GM19395 (cell line): ENCODE measurements at regions not wholly inside any gene's neighbourhood (a gene's known extent, or its start where the extent isn't known, plus 50 kb on each side); places are given as distances from the start of the nearest gene placed in this dataset.

ENCODE experiments used
- ATAC-seq: cut with Tn5 transposase; IDR thresholded peaks from one replicate; pipeline ENCODE4 v1.9.1; 2021; ENCODE audit warnings: mild to moderate bottlenecking, moderate library complexity; ENCODE audit not compliant: unreplicated experiment

DNA sequence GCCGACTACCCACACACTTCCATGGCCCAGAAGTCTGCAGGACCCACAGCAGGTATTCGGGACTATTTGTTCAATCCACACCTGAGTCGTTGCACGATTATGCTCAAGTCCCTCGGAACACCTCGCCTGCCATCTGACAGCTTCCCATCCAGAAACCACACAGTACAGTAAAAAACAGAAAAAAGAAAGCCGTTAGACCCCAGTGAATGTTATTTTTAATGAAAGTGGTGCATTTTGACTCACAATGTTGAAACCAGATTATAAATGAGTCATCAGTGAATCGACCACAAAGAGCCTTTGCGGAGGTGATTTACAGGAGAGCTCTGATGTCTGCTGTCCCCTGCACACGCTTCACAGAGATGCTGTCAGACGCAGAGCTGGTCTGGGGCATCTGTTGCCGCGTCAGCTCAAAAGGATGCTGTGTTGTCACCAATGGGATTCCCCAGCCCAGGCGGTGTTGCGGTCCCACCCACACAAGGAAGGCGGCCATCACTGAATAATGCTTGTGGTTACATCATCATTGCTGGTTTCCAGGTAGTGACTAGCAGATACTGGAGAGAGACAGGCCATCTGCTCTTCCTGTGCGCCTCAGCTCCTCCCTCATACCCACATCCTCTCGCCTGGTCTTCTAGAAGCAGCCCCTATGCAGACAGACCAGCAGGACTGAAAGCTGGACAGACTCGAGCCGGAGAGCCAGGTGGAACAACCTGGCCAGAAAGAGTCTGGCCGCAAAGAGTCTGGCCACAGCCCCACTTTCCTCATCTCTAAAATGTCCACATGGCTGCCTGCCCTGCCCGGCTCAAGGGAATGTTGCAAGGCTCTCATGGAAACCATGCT lies 116.8 kb downstream of the TOMM20 start:
- peak; percentile 83 for ATAC-seq

- no peak for ATAC-seq
Measured at GRCh38 chr1:235011064-235011598, 117.5 kb downstream of the TOMM20 start.

- ATAC-seq, result no peak
Measured at GRCh38 chr1:235009561-235010306, 118.9 kb downstream of the TOMM20 start.

GRCh38 chr1:235009074-235009473 lies 119.6 kb downstream of the TOMM20 start:
- ATAC-seq, result no peak

- no peak for ATAC-seq
Measured at GRCh38 chr1:235008239-235008638, 120.4 kb downstream of the TOMM20 start.

DNA sequence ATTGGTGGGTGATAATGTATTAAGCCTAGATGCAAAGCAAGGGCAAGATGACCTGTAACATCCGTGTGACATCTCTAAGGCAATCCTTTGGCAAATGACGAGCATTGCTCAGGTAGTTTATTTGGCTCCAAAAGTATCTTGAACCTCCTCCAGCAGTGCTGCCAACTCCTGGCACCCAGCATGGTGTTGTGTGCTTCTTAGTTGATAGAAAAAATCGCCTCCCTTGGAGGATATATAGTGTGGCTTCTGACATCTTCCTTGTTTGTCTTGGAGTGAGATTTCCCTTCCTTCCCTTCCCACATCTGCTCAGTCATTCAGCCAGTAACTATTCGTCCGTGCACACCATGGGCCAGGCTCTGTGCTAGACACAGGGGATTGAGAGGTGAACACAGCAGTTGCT lies 121.8 kb downstream of the TOMM20 start:
- no peak for ATAC-seq

- peak; percentile 37 for ATAC-seq
Measured at GRCh38 chr1:235006132-235006721, 122.4 kb downstream of the TOMM20 start.

GRCh38 chr1:235004840-235005391 lies 123.7 kb downstream of the TOMM20 start:
- no peak for ATAC-seq

- ATAC-seq, result no peak
Measured at GRCh38 chr1:235004276-235004675, 124.4 kb downstream of the TOMM20 start.

GRCh38 chr1:235002706-235003300 lies 125.8 kb downstream of the TOMM20 start:
- ATAC-seq, result no peak

GRCh38 chr1:234999513-234999940 lies 129.1 kb downstream of the TOMM20 start:
- no peak for ATAC-seq

GRCh38 chr1:234997896-234998741 lies 130.5 kb downstream of the TOMM20 start:
- no peak for ATAC-seq

DNA sequence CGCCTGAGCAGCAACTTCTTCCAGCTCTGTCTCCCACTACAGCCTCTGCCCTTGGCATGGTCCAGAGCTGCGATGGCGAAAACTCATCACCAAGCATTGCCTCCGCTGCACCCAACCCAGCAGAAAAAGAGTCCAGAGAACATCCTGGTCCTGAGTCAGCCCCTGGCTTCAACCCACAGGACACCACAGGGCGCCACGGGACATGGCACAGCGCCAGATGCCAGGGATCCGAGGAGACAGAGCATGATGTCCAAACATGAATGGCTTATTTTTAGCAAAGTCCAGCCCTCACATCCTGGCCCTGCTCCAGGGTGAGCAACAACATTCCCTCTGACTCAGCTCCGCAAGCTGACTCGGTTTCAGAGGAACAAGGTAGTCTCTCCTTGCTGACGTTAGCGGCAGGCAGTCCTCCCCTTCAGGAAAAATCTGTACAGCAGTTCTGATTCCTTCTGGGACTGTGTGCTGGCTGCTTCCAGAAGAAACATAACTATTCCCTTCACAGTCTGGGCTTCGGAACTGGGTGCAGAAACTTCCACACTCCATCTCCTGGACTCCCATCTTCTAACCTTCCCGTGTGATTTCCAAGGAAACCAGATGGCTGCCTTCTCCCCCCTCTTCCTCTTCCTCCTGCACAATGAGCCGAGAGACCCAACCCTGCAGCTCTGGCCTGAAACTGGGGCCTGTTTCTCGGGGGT lies 131.3 kb downstream of the TOMM20 start:
- ATAC-seq, result no peak

GRCh38 chr1:234996245-234996757 lies 132.3 kb downstream of the TOMM20 start:
- no peak for ATAC-seq

DNA sequence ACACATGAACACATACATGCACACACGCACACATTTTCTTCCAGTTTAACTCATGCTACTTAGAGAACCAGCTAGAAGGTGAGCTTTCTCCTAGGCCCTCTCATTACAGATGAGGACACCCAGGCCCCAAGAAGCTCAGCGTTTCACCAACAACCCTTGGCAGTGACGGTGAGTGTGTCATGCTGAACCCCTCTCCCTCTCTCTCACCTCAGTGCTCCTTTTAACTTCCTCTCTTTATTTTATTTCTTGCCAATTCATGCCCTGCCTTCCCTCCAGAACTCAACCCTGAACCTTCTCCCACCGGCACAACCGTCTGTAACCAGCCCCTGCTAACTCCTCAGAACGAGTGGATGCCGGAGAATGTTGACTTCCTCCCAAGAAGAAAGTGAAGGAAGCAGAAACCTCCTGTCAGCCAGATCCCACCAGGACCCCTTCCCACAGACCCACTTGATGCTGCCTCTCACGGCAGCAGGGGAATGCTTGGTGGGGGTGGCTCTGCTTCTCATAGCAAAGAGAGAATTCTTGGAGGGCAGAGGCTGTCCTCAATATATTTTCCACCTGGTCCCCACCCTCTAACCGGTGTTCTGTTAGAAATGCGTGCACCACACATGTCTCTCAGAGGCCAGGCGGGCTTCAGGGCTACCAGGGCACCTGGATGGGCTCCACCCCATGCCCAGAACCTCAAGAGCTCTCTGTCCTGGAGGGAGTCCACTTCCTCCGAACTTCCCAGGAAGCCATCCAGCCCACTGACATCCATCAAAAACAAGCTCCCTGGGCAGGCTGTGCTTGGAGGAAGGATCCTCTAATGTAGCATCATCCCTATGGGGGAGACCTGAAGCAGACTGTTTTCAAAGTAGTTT lies 134.0 kb downstream of the TOMM20 start:
- no peak for ATAC-seq

DNA sequence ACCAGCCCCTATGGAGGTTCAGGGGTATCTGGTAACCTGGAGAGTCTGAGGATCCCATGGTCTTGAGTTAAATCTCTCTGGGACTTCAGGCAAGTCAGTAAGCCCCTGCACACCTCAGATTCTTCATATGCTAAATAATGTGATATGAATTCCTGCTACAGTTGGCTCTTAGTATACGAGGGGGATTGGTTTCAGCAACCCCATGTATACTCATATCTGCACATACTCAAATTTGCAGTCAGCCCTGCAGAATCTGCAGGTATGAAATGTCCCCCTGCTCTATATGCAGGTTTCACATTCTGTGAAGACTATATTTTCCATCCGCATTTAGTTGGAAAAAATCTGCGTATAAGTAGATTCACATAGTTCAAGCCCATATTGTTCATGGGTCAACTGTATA lies 136.6 kb downstream of the TOMM20 start:
- no peak for ATAC-seq

DNA sequence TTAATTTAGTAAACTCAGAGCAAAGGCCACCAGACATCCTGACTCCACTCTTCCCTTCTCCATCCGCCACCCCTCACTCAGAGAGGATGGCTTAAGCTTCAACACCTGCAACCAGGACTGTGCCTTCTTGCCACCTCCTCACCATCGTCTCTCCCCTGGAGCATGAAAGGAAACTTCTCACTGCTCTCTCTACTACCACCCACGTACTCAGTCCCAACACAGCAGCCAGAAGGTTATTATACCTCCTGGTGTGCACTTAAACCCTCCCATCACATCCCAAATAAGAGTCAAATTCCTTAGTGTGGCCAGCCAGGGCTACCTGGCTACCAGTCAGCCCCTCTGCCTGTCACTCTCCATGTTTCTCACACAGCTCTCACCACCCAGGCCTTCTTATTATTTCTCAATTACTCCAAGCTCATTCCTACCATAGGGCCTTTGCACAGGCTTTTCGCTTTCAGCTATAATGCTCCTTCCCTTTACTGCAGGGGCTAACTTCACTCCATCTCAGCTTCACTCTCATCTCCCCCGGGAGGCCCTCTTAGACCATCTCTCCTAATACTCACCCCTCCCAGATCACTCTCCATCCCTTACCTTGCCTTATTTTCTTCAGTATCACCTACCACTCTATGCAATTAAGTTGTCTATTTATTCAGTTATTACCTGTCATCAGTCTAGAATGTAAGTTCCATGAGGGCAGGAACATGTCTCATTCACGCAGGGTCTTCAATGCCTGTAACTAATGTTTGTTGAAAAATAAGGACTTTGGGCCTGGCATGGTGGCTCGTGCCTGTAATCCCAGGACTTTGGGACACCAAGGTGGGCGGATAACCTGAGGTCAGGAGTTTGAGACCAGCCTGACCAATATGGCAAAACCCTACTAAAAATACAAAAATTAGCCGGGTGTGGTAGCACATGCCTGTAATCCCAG lies 137.5 kb downstream of the TOMM20 start:
- no peak for ATAC-seq
